SK-N-MC (cell line): ENCODE measurements at regions not wholly inside any gene's neighbourhood (a gene's known extent, or its start where the extent isn't known, plus 50 kb on each side); places are given as distances from the start of the nearest gene placed in this dataset.

Source experiments
- DNase-seq: peaks from one replicate; pipeline ENCODE4 v3.0.0-alpha.2; 2011; ENCODE audit warnings: low read depth, low spot score
- H3K27ac ChIP-seq: fragments of 200-600 bp; sonication (generic); 2 replicates; pipeline ENCODE4 v1.5.1; 2016; ENCODE audit warnings: mixed run types
- H3K36me3 ChIP-seq: fragments of 200-600 bp; sonication (generic); 2 replicates; pipeline ENCODE4 v1.6.1; 2017; ENCODE audit warnings: antibody characterized with exemption, low read length, mixed read lengths; ENCODE audit not compliant: insufficient read depth
- H3K4me3 ChIP-seq: fragments of 200-600 bp; sonication (generic); 2 replicates; pipeline ENCODE4 v1.5.1; 2016
- H3K9ac ChIP-seq: fragments of 200-600 bp; sonication (generic); 2 replicates; pipeline ENCODE4 v1.8.0; 2017; ENCODE audit warnings: mixed run types, mixed read lengths; ENCODE audit not compliant: insufficient read length
- H3K9me3 ChIP-seq: fragments of 200-600 bp; sonication (generic); 2 replicates; pipeline ENCODE4 v1.6.1; 2017; ENCODE audit warnings: low read depth, mild to moderate bottlenecking, antibody characterized with exemption, low read length, moderate library complexity, mixed read lengths
- EZH2 ChIP-seq: fragments of 200-600 bp; sonication (generic); IDR thresholded peaks from one replicate; pipeline ENCODE4 v1.6.1; 2017; ENCODE audit warnings: antibody characterized with exemption
- FOXP2 ChIP-seq: optimal IDR thresholded peaks from 2 replicates; pipeline ENCODE3; 2011; ENCODE audit warnings: mild to moderate bottlenecking, moderate library complexity; ENCODE audit not compliant: insufficient read depth; ENCODE audit errors: extremely low read length, control extremely low read depth
- POLR2AphosphoS5 ChIP-seq: IDR thresholded peaks from 2 replicates; pipeline ENCODE4 v1.6.1; 2012; ENCODE audit warnings: mild to moderate bottlenecking, low read depth, low read length, borderline replicate concordance

- TF ChIP-seq POLR2AphosphoS5 = no peak
- no peak for TF ChIP-seq EZH2
- TF ChIP-seq FOXP2 = no peak
- H3K36me3 ChIP-seq = no peaks in the 10 kb centered on the region
- no peaks in the 10 kb centered on the region for H3K9me3 ChIP-seq
These were observed 105.5 kb upstream of the DTNA start for GRCh38 chr18:34604591-34604990.

GRCh38 chr18:34606851-34607250 lies 103.2 kb upstream of the DTNA start:
- Histone ChIP-seq H3K9ac (no peak overlapping the region), H3K27ac (no peak overlapping the region), H3K4me3 (no peak overlapping the region), H3K9me3 (no peaks in the 10 kb centered on the region), H3K36me3 (no peaks in the 10 kb centered on the region)
- TF ChIP-seq POLR2AphosphoS5 (no peak), EZH2 (no peak), FOXP2 (no peak)
- no peak for DNase-seq

More at GRCh38 chr18:34604591-34604990, 105.5 kb upstream of the DTNA start:
- DNase-seq = peak; percentile 35
- Histone ChIP-seq H3K4me3 (no peak overlapping the region), H3K9ac (no peak overlapping the region), H3K27ac (peak overlapping the region; percentile 77)

- no peak for TF ChIP-seq POLR2AphosphoS5
- TF ChIP-seq FOXP2 = no peak
- TF ChIP-seq EZH2 = no peak
- Histone ChIP-seq H3K36me3 (no peaks in the 10 kb centered on the region), H3K9ac (no peak overlapping the region), H3K27ac (no peak overlapping the region), H3K9me3 (no peaks in the 10 kb centered on the region), H3K4me3 (no peak overlapping the region)
- DNase-seq = no peak
These were observed 102.0 kb upstream of the DTNA start for GRCh38 chr18:34608064-34608463.

GRCh38 chr18:34609986-34610648 lies 100.0 kb upstream of the DTNA start:
- no peak for DNase-seq
- Histone ChIP-seq H3K9me3 (no peaks in the 10 kb centered on the region), H3K9ac (no peak overlapping the region), H3K36me3 (no peaks in the 10 kb centered on the region), H3K4me3 (no peak overlapping the region), H3K27ac (no peak overlapping the region)
- TF ChIP-seq POLR2AphosphoS5 = no peak

- Histone ChIP-seq H3K36me3 (no peaks in the 10 kb centered on the region), H3K9ac (no peak overlapping the region), H3K9me3 (no peaks in the 10 kb centered on the region), H3K4me3 (no peak overlapping the region), H3K27ac (no peak overlapping the region)
- DNase-seq = no peak
- TF ChIP-seq FOXP2 (no peak), EZH2 (no peak), POLR2AphosphoS5 (no peak)
These were observed 98.2 kb upstream of the DTNA start for GRCh38 chr18:34611904-34612303.

GRCh38 chr18:34620258-34620861 lies 89.7 kb upstream of the DTNA start:
- Histone ChIP-seq H3K36me3 (no peaks in the 10 kb centered on the region), H3K27ac (no peak overlapping the region), H3K4me3 (no peak overlapping the region), H3K9ac (no peak overlapping the region), H3K9me3 (no peaks in the 10 kb centered on the region)
- TF ChIP-seq FOXP2 = no peak
- no peak for TF ChIP-seq EZH2
- TF ChIP-seq POLR2AphosphoS5 = no peak
- no peak for DNase-seq

GRCh38 chr18:34623557-34623956 lies 86.5 kb upstream of the DTNA start:
- Histone ChIP-seq H3K4me3 (no peak overlapping the region), H3K36me3 (no peaks in the 10 kb centered on the region), H3K9ac (no peak overlapping the region), H3K27ac (no peak overlapping the region), H3K9me3 (no peaks in the 10 kb centered on the region)
- no peak for DNase-seq
- TF ChIP-seq POLR2AphosphoS5 (no peak), EZH2 (no peak), FOXP2 (no peak)

GRCh38 chr18:34624551-34624950 lies 85.5 kb upstream of the DTNA start:
- H3K27ac ChIP-seq = no peak overlapping the region
- no peak overlapping the region for H3K9ac ChIP-seq
- no peaks in the 10 kb centered on the region for H3K9me3 ChIP-seq
- DNase-seq = no peak
- H3K36me3 ChIP-seq = no peaks in the 10 kb centered on the region
- no peak overlapping the region for H3K4me3 ChIP-seq
- TF ChIP-seq POLR2AphosphoS5 (no peak), EZH2 (no peak), FOXP2 (no peak)
